SK-N-SH (cell line): ENCODE measurements at regions not wholly inside any gene's neighbourhood (a gene's known extent, or its start where the extent isn't known, plus 50 kb on each side); places are given as distances from the start of the nearest gene placed in this dataset.

Experiments used
- CTCF ChIA-PET: fragments of 300-600, 350-600 bp; formaldehyde crosslinking; extraction: SDS; loops from one replicate; lab custom pipeline; 2021; lab: Yijun Ruan, JAX
- POLR2A ChIA-PET: fragments of 350-600 bp; sonication (Branson Sonifier 250); formaldehyde crosslinking; extraction: SDS; loops from one replicate; lab custom pipeline; 2020; ENCODE audit warnings: antibody characterized with exemption, inconsistent platforms; lab: Yijun Ruan, JAX
- DNase-seq: peaks from one replicate; pipeline ENCODE4 v3.0.0; 2012
- H2AFZ ChIP-seq: fragments of 200-600 bp; sonication (generic); 2 replicates; pipeline ENCODE4 v1.8.1; 2016; ENCODE audit warnings: antibody characterized with exemption, mild to moderate bottlenecking, low read depth
- H3F3A ChIP-seq: fragments of 200-600 bp; sonication (generic); replicated peaks from 2 replicates; pipeline ENCODE3; 2016; ENCODE audit warnings: antibody characterized with exemption, mild to moderate bottlenecking; ENCODE audit not compliant: insufficient read depth
- H3K27ac ChIP-seq, 2 experiments: fragments of 200-500 bp in 1 of 2; fragments of 200-600 bp in 1 of 2; sonication (Bioruptor generic) in 1 of 2; sonication (generic), shearing (Covaris generic) in 1 of 2; 2 replicates each; pipeline versions ENCODE4 v1.5.1 to v1.6.1; 2014 to 2016; ENCODE audit warnings: low read depth in 2 of 2, inconsistent platforms in 1 of 2, low read length in 1 of 2, mild to moderate bottlenecking in 1 of 2, mixed read lengths in 1 of 2
- H3K27me3 ChIP-seq: fragments of 200-600 bp; sonication (generic), shearing (Covaris generic); 2 replicates; pipeline ENCODE4 v1.6.1; 2016; ENCODE audit warnings: mixed run types; ENCODE audit not compliant: insufficient read depth
- H3K36me3 ChIP-seq, 2 experiments: fragments of 200-500 bp in 1 of 2; fragments of 200-600 bp in 1 of 2; sonication (Bioruptor generic) in 1 of 2; sonication (generic) in 1 of 2; replicated peaks in 1 of 2; 2 replicates each; pipeline versions ENCODE3 to v1.5.1; 2014 to 2016; ENCODE audit warnings: low read length in 1 of 2, mild to moderate bottlenecking in 1 of 2; ENCODE audit not compliant: insufficient read depth in 2 of 2, control insufficient read depth in 1 of 2
- H3K4me1 ChIP-seq, 2 experiments: fragments of 200-500 bp in 1 of 2; fragments of 200-600 bp in 1 of 2; sonication (Bioruptor generic) in 1 of 2; sonication (generic), shearing (Covaris generic) in 1 of 2; 2 replicates each; pipeline versions ENCODE4 v1.5.1 to v1.6.1; 2014 to 2016; ENCODE audit warnings: low read depth in 1 of 2, low read length in 1 of 2, mixed run types in 1 of 2; ENCODE audit not compliant: insufficient read depth in 2 of 2, control insufficient read depth in 1 of 2
- H3K4me2 ChIP-seq: fragments of 200-600 bp; sonication (generic), shearing (Covaris generic); 2 replicates; pipeline ENCODE4 v1.6.1; 2017; ENCODE audit warnings: mixed run types
- H3K4me3 ChIP-seq, 2 experiments: fragments of 200-500 bp in 1 of 2; fragments of 200-600 bp in 1 of 2; sonication (Bioruptor generic) in 1 of 2; sonication (generic), shearing (Covaris generic) in 1 of 2; 2 replicates each; pipeline versions ENCODE4 v1.5.1 to v1.8.1; 2014 to 2016; ENCODE audit warnings: low read depth in 2 of 2, inconsistent platforms in 1 of 2, low read length in 1 of 2, mild to moderate bottlenecking in 1 of 2, mixed read lengths in 1 of 2, moderate library complexity in 1 of 2
- H3K79me2 ChIP-seq: fragments of 200-600 bp; sonication (generic); 2 replicates; pipeline ENCODE4 v1.8.1; 2017; ENCODE audit warnings: mild to moderate bottlenecking; ENCODE audit not compliant: insufficient read depth
- H3K9ac ChIP-seq: fragments of 200-600 bp; sonication (generic); 2 replicates; pipeline ENCODE4 v1.6.1; 2017; ENCODE audit warnings: mixed run types
- H3K9me2 ChIP-seq: fragments of 200-600 bp; sonication (generic); 2 replicates; pipeline ENCODE4 v1.6.1; 2017; ENCODE audit warnings: mixed run types
- H3K9me3 ChIP-seq: fragments of 200-600 bp; sonication (generic); 2 replicates; pipeline ENCODE4 v1.6.1; 2017; ENCODE audit warnings: mixed run types, mild to moderate bottlenecking, moderate library complexity
- H4K20me1 ChIP-seq: fragments of 200-600 bp; sonication (generic); 2 replicates; pipeline ENCODE4 v1.6.1; 2017; ENCODE audit warnings: mild to moderate bottlenecking, mixed run types; ENCODE audit not compliant: insufficient read depth
- CHD2 ChIP-seq: fragments of 150-350 bp; IDR thresholded peaks from 2 replicates; pipeline ENCODE4 v1.6.1; 2018; ENCODE audit warnings: low read length; ENCODE audit not compliant: partially characterized antibody
- ELF1 ChIP-seq: IDR thresholded peaks from 2 replicates; pipeline ENCODE4 v1.4.0; 2012
- FOSL2 ChIP-seq: IDR thresholded peaks from 2 replicates; pipeline ENCODE4 v1.4.0; 2012; ENCODE audit warnings: low read depth, mild to moderate bottlenecking, moderate library complexity, borderline replicate concordance
- GATA2 ChIP-seq: sonication (generic); formaldehyde crosslinking; IDR thresholded peaks from 2 replicates; pipeline ENCODE4 v1.5.0; 2020; ENCODE audit warnings: mild to moderate bottlenecking, missing genetic modification reagents
- JUND ChIP-seq: IDR thresholded peaks from 2 replicates; pipeline ENCODE4 v1.4.0; 2012
- MEF2A ChIP-seq: IDR thresholded peaks from 2 replicates; pipeline ENCODE4 v1.4.0; 2012; ENCODE audit warnings: low read depth, borderline replicate concordance
- RCOR1 ChIP-seq: fragments of 150-350 bp; IDR thresholded peaks from 2 replicates; pipeline ENCODE4 v1.6.1; 2017; ENCODE audit warnings: antibody characterized with exemption, low read length
- SMC3 ChIP-seq: IDR thresholded peaks from 2 replicates; pipeline ENCODE4 v1.6.1; 2012; ENCODE audit warnings: low read depth, low read length, improper control_type of control experiment
- TEAD4 ChIP-seq: IDR thresholded peaks from 2 replicates; pipeline ENCODE4 v1.4.0; 2012; ENCODE audit warnings: mild to moderate bottlenecking, borderline replicate concordance; ENCODE audit not compliant: insufficient read depth
- YY1 ChIP-seq: IDR thresholded peaks from 2 replicates; pipeline ENCODE4 v1.4.0; 2012; ENCODE audit warnings: low read depth, mild to moderate bottlenecking
- WGBS: methylation state at CpG from one replicate; pipeline ENCODE4 v1.1.6; 2017; ENCODE audit warnings: low lambda C conversion rate; 5-methylcytosine and 5-hydroxymethylcytosine counted together
- TF ChIP-seq, protein P1 (sequence below): fragments of 150-350 bp; IDR thresholded peaks from 2 replicates; pipeline ENCODE4 v1.6.1; 2017; ENCODE audit warnings: antibody characterized with exemption, low read length, low read depth, borderline replicate concordance
- TF ChIP-seq, protein P2 (sequence below): IDR thresholded peaks from 2 replicates; pipeline ENCODE4 v1.4.0; 2012; ENCODE audit warnings: low read depth, borderline replicate concordance
- TF ChIP-seq, protein P3 (sequence below): IDR thresholded peaks from 2 replicates; pipeline ENCODE4 v1.6.1; 2012; ENCODE audit warnings: mild to moderate bottlenecking, low read depth, low read length, moderate library complexity
- TF ChIP-seq, protein P4 (sequence below): fragments of 200-600 bp; sonication (generic); IDR thresholded peaks from 2 replicates; pipeline ENCODE4 v1.6.1; 2017; ENCODE audit warnings: antibody characterized with exemption, mild to moderate bottlenecking, moderate library complexity
- TF ChIP-seq, protein P5 (sequence below): fragments of 150-350 bp; IDR thresholded peaks from 2 replicates; pipeline ENCODE4 v1.6.1; 2016; ENCODE audit warnings: mild to moderate bottlenecking, low read depth, low read length

DNA sequence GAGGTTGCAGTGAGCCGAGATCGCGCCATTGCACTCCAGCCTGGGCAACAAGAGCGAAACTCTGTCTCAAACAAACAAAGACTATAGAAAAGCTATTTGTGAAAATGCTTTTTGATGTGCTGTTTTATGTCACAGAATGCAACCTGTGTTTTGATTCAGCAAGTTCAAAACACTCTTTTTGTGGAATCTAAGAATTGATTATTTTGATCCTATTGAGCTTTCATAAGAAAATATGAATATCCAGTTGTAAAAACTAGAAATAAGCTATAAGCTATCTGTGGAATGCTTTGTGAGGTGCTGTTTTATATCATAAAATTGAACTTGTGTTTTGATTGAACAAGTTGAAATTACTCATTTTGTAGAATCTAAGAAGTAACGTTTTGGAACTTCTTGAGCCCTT lies 110.7 kb upstream of the VPREB1 start:
- ChIA-PET CTCF (interaction anchor here (1.6 kb wide), 1 partner anchor 9 kb away, joined by 4 read pairs; no protein-coding TSS in a partner anchor), POLR2A (no interaction called here)
- no peaks in the 10 kb centered on the region for H3K9me2 ChIP-seq
- H3K9me3 ChIP-seq = no peaks in the 10 kb centered on the region
- DNase-seq = no peak
- no peak overlapping the region for H3K9ac ChIP-seq
- H3K27ac ChIP-seq = no peak overlapping the region
- no peak overlapping the region for H3K4me2 ChIP-seq
- no peak for TF ChIP-seq GATA2 (CRISPR knock-in tag)
- no peak for TF ChIP-seq ELF1
- TF ChIP-seq SMC3 = no peak
- no peak for TF ChIP-seq MEF2A
- TF ChIP-seq, protein P1, sequence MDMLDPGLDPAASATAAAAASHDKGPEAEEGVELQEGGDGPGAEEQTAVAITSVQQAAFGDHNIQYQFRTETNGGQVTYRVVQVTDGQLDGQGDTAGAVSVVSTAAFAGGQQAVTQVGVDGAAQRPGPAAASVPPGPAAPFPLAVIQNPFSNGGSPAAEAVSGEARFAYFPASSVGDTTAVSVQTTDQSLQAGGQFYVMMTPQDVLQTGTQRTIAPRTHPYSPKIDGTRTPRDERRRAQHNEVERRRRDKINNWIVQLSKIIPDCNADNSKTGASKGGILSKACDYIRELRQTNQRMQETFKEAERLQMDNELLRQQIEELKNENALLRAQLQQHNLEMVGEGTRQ = no peak
- WGBS = 53% methylated on average over 5 of the region's 5 CpGs
- no peaks in the 10 kb centered on the region; the same call in 1 of the 2 replicates for H3K27me3 ChIP-seq
- H3K4me3 ChIP-seq = no peak overlapping the region
- H4K20me1 ChIP-seq = no peaks in the 10 kb centered on the region
- no peaks in the 10 kb centered on the region for H3F3A ChIP-seq
- no peak overlapping the region for H2AFZ ChIP-seq
- H3K79me2 ChIP-seq = no peaks in the 10 kb centered on the region
- no peaks in the 10 kb centered on the region for H3K4me1 ChIP-seq
- H3K36me3 ChIP-seq = no peaks in the 10 kb centered on the region

DNA sequence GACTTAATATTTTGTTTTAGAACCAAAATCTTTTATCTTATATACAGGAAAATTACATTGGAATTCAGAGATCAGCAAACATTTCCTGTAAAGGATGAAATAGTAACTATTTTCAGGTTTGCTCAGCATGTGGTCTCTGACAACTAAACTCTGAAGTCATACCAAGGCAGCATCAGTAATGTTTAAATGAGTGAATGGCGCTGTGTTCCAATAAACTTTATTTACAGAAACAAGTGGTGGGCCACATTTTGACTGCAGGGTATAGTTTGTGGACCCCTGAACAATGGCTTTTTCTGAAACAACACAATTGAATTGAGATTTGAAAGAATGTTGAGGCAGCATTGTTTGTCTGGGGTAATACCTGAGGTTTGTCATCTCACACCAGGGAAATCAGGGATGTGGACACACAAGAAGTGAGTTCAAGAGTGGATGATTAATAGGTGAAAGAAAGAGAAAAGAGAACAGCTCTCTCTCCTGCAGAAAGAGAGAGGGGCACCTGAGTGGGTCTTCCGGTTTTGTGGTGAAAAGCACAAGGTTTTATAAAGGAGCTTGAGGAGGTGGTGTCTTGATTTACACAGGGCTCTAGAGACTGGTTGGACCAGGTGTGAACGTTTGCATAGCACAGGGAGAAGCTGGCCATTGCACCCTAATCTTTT lies 113.5 kb upstream of the VPREB1 start:
- Histone ChIP-seq H3K9me2 (no peaks in the 10 kb centered on the region), H3K4me1 (no peaks in the 10 kb centered on the region), H3K27ac (no peak overlapping the region), H3K79me2 (no peaks in the 10 kb centered on the region), H3K9me3 (no peaks in the 10 kb centered on the region), H3K4me3 (no peak overlapping the region), H3K4me2 (no peak overlapping the region), H3K27me3 (peaks cover 5% of the 10 kb centered on the region; the same call in 1 of the 2 replicates), H3K36me3 (no peaks in the 10 kb centered on the region), H3K9ac (no peak overlapping the region), H3F3A (no peaks in the 10 kb centered on the region), H4K20me1 (no peaks in the 10 kb centered on the region), H2AFZ (no peak overlapping the region)
- ChIA-PET CTCF (interaction anchor here (0.7 to 1.0 kb wide), 4 partner anchors 14 to 378 kb away, joined by 3 to 5 read pairs (median 3); partner anchors contain the start of gene ZNF280B), POLR2A (no interaction called here)
- 33% methylated on average over 3 of the region's 3 CpGs for WGBS
- no peak for DNase-seq
- TF ChIP-seq JUND (no peak), SMC3 (no peak), TEAD4 (no peak), YY1 (no peak), FOSL2 (no peak), RCOR1 (no peak), CHD2 (no peak), MEF2A (no peak)
- TF ChIP-seq, protein P1 = no peak
- TF ChIP-seq, protein P2, sequence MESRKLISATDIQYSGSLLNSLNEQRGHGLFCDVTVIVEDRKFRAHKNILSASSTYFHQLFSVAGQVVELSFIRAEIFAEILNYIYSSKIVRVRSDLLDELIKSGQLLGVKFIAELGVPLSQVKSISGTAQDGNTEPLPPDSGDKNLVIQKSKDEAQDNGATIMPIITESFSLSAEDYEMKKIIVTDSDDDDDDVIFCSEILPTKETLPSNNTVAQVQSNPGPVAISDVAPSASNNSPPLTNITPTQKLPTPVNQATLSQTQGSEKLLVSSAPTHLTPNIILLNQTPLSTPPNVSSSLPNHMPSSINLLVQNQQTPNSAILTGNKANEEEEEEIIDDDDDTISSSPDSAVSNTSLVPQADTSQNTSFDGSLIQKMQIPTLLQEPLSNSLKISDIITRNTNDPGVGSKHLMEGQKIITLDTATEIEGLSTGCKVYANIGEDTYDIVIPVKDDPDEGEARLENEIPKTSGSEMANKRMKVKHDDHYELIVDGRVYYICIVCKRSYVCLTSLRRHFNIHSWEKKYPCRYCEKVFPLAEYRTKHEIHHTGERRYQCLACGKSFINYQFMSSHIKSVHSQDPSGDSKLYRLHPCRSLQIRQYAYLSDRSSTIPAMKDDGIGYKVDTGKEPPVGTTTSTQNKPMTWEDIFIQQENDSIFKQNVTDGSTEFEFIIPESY = no peak
- TF ChIP-seq, protein P3, sequence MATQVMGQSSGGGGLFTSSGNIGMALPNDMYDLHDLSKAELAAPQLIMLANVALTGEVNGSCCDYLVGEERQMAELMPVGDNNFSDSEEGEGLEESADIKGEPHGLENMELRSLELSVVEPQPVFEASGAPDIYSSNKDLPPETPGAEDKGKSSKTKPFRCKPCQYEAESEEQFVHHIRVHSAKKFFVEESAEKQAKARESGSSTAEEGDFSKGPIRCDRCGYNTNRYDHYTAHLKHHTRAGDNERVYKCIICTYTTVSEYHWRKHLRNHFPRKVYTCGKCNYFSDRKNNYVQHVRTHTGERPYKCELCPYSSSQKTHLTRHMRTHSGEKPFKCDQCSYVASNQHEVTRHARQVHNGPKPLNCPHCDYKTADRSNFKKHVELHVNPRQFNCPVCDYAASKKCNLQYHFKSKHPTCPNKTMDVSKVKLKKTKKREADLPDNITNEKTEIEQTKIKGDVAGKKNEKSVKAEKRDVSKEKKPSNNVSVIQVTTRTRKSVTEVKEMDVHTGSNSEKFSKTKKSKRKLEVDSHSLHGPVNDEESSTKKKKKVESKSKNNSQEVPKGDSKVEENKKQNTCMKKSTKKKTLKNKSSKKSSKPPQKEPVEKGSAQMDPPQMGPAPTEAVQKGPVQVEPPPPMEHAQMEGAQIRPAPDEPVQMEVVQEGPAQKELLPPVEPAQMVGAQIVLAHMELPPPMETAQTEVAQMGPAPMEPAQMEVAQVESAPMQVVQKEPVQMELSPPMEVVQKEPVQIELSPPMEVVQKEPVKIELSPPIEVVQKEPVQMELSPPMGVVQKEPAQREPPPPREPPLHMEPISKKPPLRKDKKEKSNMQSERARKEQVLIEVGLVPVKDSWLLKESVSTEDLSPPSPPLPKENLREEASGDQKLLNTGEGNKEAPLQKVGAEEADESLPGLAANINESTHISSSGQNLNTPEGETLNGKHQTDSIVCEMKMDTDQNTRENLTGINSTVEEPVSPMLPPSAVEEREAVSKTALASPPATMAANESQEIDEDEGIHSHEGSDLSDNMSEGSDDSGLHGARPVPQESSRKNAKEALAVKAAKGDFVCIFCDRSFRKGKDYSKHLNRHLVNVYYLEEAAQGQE = no peak
- TF ChIP-seq, protein P4, sequence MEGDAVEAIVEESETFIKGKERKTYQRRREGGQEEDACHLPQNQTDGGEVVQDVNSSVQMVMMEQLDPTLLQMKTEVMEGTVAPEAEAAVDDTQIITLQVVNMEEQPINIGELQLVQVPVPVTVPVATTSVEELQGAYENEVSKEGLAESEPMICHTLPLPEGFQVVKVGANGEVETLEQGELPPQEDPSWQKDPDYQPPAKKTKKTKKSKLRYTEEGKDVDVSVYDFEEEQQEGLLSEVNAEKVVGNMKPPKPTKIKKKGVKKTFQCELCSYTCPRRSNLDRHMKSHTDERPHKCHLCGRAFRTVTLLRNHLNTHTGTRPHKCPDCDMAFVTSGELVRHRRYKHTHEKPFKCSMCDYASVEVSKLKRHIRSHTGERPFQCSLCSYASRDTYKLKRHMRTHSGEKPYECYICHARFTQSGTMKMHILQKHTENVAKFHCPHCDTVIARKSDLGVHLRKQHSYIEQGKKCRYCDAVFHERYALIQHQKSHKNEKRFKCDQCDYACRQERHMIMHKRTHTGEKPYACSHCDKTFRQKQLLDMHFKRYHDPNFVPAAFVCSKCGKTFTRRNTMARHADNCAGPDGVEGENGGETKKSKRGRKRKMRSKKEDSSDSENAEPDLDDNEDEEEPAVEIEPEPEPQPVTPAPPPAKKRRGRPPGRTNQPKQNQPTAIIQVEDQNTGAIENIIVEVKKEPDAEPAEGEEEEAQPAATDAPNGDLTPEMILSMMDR = no peak
- TF ChIP-seq, protein P5, sequence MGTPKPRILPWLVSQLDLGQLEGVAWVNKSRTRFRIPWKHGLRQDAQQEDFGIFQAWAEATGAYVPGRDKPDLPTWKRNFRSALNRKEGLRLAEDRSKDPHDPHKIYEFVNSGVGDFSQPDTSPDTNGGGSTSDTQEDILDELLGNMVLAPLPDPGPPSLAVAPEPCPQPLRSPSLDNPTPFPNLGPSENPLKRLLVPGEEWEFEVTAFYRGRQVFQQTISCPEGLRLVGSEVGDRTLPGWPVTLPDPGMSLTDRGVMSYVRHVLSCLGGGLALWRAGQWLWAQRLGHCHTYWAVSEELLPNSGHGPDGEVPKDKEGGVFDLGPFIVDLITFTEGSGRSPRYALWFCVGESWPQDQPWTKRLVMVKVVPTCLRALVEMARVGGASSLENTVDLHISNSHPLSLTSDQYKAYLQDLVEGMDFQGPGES = no peak
